ENCODE measurements at regions not wholly inside any gene's neighbourhood (a gene's known extent, or its start where the extent isn't known, plus 50 kb on each side); places are given as distances from the start of the nearest gene placed in this dataset.

GRCh38 chr6:21829126-21829525 is 235.6 kb downstream of the SOX4 start:
- no peak overlapping the region for H4K91ac ChIP-seq (ENCODE audit: low read length)
- no peak overlapping the region for H3K4ac ChIP-seq (ENCODE audit: low read depth in 1 of 2, low read length in 2 of 2)
- no peak overlapping the region for H4K8ac ChIP-seq (ENCODE audit: low read length)
- no peak overlapping the region for H3K4me2 ChIP-seq (ENCODE audit: low read length, poor library complexity, severe bottlenecking)
- H2BK5ac ChIP-seq (ENCODE audit: low read depth, low read length, poor library complexity, severe bottlenecking) = no peak overlapping the region
- 90% methylated on average over 3 of the region's 3 CpGs for WGBS
- no peaks in the 10 kb centered on the region for H3K79me1 ChIP-seq (replicated peaks; ENCODE audit: low read length, poor library complexity, severe bottlenecking)
- H3K18ac ChIP-seq (ENCODE audit: low read depth in 1 of 2, low read length in 2 of 2) = no peak overlapping the region
- H3K4me1 ChIP-seq (ENCODE audit: control insufficient read depth, insufficient read depth, low read depth, low read length) = peaks cover 6% of the 10 kb centered on the region
- H2AFZ ChIP-seq (ENCODE audit: low read depth, low read length) = no peak overlapping the region
- no peak overlapping the region for H3K27ac ChIP-seq (ENCODE audit: low read length, poor library complexity, severe bottlenecking)
- no peak overlapping the region for H3K9ac ChIP-seq (ENCODE audit: low read length)
- H3K4me3 ChIP-seq (ENCODE audit: insufficient read depth in 1 of 2, low read depth in 1 of 2, low read length in 2 of 2) = no peak overlapping the region
- H3K27me3 ChIP-seq (ENCODE audit: control insufficient read depth in 1 of 2, insufficient read depth in 1 of 2, low read length in 2 of 2) = no peaks in the 10 kb centered on the region
- DNase-seq = no peak
- H2AK5ac ChIP-seq (ENCODE audit: low read length, severe bottlenecking) = no peak overlapping the region
- H2BK120ac ChIP-seq (ENCODE audit: low read depth, low read length) = no peak overlapping the region
- no peak overlapping the region for H3K14ac ChIP-seq (ENCODE audit: low read length in 2 of 2)
- H3K36me3 ChIP-seq (ENCODE audit: control insufficient read depth in 1 of 2, insufficient read depth in 2 of 2, low read depth in 1 of 2, low read length in 2 of 2) = no peaks in the 10 kb centered on the region
- H3K23ac ChIP-seq (ENCODE audit: low read length in 2 of 2) = no peak overlapping the region
- H3K9me3 ChIP-seq (ENCODE audit: control insufficient read depth, low read length) = no peaks in the 10 kb centered on the region
- H2BK12ac ChIP-seq (ENCODE audit: low read length in 2 of 2) = no peak overlapping the region
- H2BK15ac ChIP-seq (ENCODE audit: low read depth, poor library complexity, severe bottlenecking) = no peak overlapping the region

GRCh38 chr6:21831521-21832291 is 238.2 kb downstream of the SOX4 start:
- no peak overlapping the region for H2AFZ ChIP-seq (ENCODE audit: low read depth, low read length)
- no peak overlapping the region for H2BK120ac ChIP-seq (ENCODE audit: low read depth, low read length)
- no peak overlapping the region for H3K4ac ChIP-seq (ENCODE audit: low read depth in 1 of 2, low read length in 2 of 2)
- H3K23ac ChIP-seq (ENCODE audit: low read length in 2 of 2) = no peak overlapping the region
- no peaks in the 10 kb centered on the region for H3K27me3 ChIP-seq (ENCODE audit: control insufficient read depth in 1 of 2, insufficient read depth in 1 of 2, low read length in 2 of 2)
- H3K9me3 ChIP-seq (ENCODE audit: control insufficient read depth, low read length) = no peaks in the 10 kb centered on the region
- WGBS = 63% methylated on average over 8 of the region's 8 CpGs
- no peak overlapping the region for H3K4me2 ChIP-seq (ENCODE audit: low read length, poor library complexity, severe bottlenecking)
- H3K18ac ChIP-seq (ENCODE audit: low read depth in 1 of 2, low read length in 2 of 2) = no peak overlapping the region
- no peak overlapping the region for H3K4me3 ChIP-seq (ENCODE audit: insufficient read depth in 1 of 2, low read depth in 1 of 2, low read length in 2 of 2)
- DNase-seq = peak; percentile 33
- no peak overlapping the region for H2AK5ac ChIP-seq (ENCODE audit: low read length, severe bottlenecking)
- no peaks in the 10 kb centered on the region for H3K79me1 ChIP-seq (replicated peaks; ENCODE audit: low read length, poor library complexity, severe bottlenecking)
- no peak overlapping the region for H3K27ac ChIP-seq (ENCODE audit: low read length, poor library complexity, severe bottlenecking)
- H3K14ac ChIP-seq (ENCODE audit: low read length in 2 of 2) = no peak overlapping the region
- no peaks in the 10 kb centered on the region for H3K36me3 ChIP-seq (ENCODE audit: control insufficient read depth in 1 of 2, insufficient read depth in 2 of 2, low read depth in 1 of 2, low read length in 2 of 2)
- H2BK5ac ChIP-seq (ENCODE audit: low read depth, low read length, poor library complexity, severe bottlenecking) = no peak overlapping the region
- H3K9ac ChIP-seq (ENCODE audit: low read length) = no peak overlapping the region
- H4K8ac ChIP-seq (ENCODE audit: low read length) = no peak overlapping the region
- no peaks in the 10 kb centered on the region for H3K4me1 ChIP-seq (ENCODE audit: control insufficient read depth, insufficient read depth, low read depth, low read length)
- H4K91ac ChIP-seq (ENCODE audit: low read length) = no peak overlapping the region
- no peak overlapping the region for H2BK15ac ChIP-seq (ENCODE audit: low read depth, poor library complexity, severe bottlenecking)
- no peak overlapping the region for H2BK12ac ChIP-seq (ENCODE audit: low read length in 2 of 2)

GRCh38 chr6:21836277-21836676 is 242.7 kb downstream of the SOX4 start:
- Histone ChIP-seq H3K9ac (ENCODE audit: low read length) (no peak overlapping the region), H2BK5ac (ENCODE audit: low read depth, low read length, poor library complexity, severe bottlenecking) (no peak overlapping the region), H3K23ac (ENCODE audit: low read length in 2 of 2) (no peak overlapping the region), H4K8ac (ENCODE audit: low read length) (no peak overlapping the region), H2BK12ac (ENCODE audit: low read length in 2 of 2) (no peak overlapping the region), H3K4me1 (ENCODE audit: control insufficient read depth, insufficient read depth, low read depth, low read length) (no peaks in the 10 kb centered on the region), H2AK5ac (ENCODE audit: low read length, severe bottlenecking) (no peak overlapping the region), H3K79me1 (replicated peaks; ENCODE audit: low read length, poor library complexity, severe bottlenecking) (no peaks in the 10 kb centered on the region), H3K27ac (ENCODE audit: low read length, poor library complexity, severe bottlenecking) (no peak overlapping the region), H4K91ac (ENCODE audit: low read length) (no peak overlapping the region), H3K4ac (ENCODE audit: low read depth in 1 of 2, low read length in 2 of 2) (no peak overlapping the region), H3K4me3 (ENCODE audit: insufficient read depth in 1 of 2, low read depth in 1 of 2, low read length in 2 of 2) (no peak overlapping the region), H3K27me3 (ENCODE audit: control insufficient read depth in 1 of 2, insufficient read depth in 1 of 2, low read length in 2 of 2) (no peaks in the 10 kb centered on the region), H2AFZ (ENCODE audit: low read depth, low read length) (no peak overlapping the region), H3K36me3 (ENCODE audit: control insufficient read depth in 1 of 2, insufficient read depth in 2 of 2, low read depth in 1 of 2, low read length in 2 of 2) (no peaks in the 10 kb centered on the region), H3K9me3 (ENCODE audit: control insufficient read depth, low read length) (no peaks in the 10 kb centered on the region), H3K18ac (ENCODE audit: low read depth in 1 of 2, low read length in 2 of 2) (no peak overlapping the region), H3K14ac (ENCODE audit: low read length in 2 of 2) (no peak overlapping the region), H3K4me2 (ENCODE audit: low read length, poor library complexity, severe bottlenecking) (no peak overlapping the region), H2BK120ac (ENCODE audit: low read depth, low read length) (no peak overlapping the region), H2BK15ac (ENCODE audit: low read depth, poor library complexity, severe bottlenecking) (no peak overlapping the region)
- DNase-seq = no peak
- 77% methylated on average over 7 of the region's 7 CpGs for WGBS

GRCh38 chr6:21836772-21837425 is 243.3 kb downstream of the SOX4 start:
- H3K79me1 ChIP-seq (replicated peaks; ENCODE audit: low read length, poor library complexity, severe bottlenecking) = no peaks in the 10 kb centered on the region
- no peak overlapping the region for H3K4ac ChIP-seq (ENCODE audit: low read depth in 1 of 2, low read length in 2 of 2)
- no peak overlapping the region for H2AFZ ChIP-seq (ENCODE audit: low read depth, low read length)
- 55% methylated on average over 4 of the region's 6 CpGs for WGBS
- H2BK5ac ChIP-seq (ENCODE audit: low read depth, low read length, poor library complexity, severe bottlenecking) = no peak overlapping the region
- no peak overlapping the region for H2BK15ac ChIP-seq (ENCODE audit: low read depth, poor library complexity, severe bottlenecking)
- no peaks in the 10 kb centered on the region for H3K27me3 ChIP-seq (ENCODE audit: control insufficient read depth in 1 of 2, insufficient read depth in 1 of 2, low read length in 2 of 2)
- no peak overlapping the region for H4K91ac ChIP-seq (ENCODE audit: low read length)
- no peak overlapping the region for H3K14ac ChIP-seq (ENCODE audit: low read length in 2 of 2)
- no peaks in the 10 kb centered on the region for H3K36me3 ChIP-seq (ENCODE audit: control insufficient read depth in 1 of 2, insufficient read depth in 2 of 2, low read depth in 1 of 2, low read length in 2 of 2)
- no peak for DNase-seq
- no peak overlapping the region for H3K18ac ChIP-seq (ENCODE audit: low read depth in 1 of 2, low read length in 2 of 2)
- H2BK120ac ChIP-seq (ENCODE audit: low read depth, low read length) = no peak overlapping the region
- no peak overlapping the region for H3K23ac ChIP-seq (ENCODE audit: low read length in 2 of 2)
- H4K8ac ChIP-seq (ENCODE audit: low read length) = no peak overlapping the region
- no peaks in the 10 kb centered on the region for H3K4me1 ChIP-seq (ENCODE audit: control insufficient read depth, insufficient read depth, low read depth, low read length)
- H3K9ac ChIP-seq (ENCODE audit: low read length) = no peak overlapping the region
- no peak overlapping the region for H2AK5ac ChIP-seq (ENCODE audit: low read length, severe bottlenecking)
- no peak overlapping the region for H3K4me3 ChIP-seq (ENCODE audit: insufficient read depth in 1 of 2, low read depth in 1 of 2, low read length in 2 of 2)
- no peaks in the 10 kb centered on the region for H3K9me3 ChIP-seq (ENCODE audit: control insufficient read depth, low read length)
- H3K4me2 ChIP-seq (ENCODE audit: low read length, poor library complexity, severe bottlenecking) = no peak overlapping the region
- H3K27ac ChIP-seq (ENCODE audit: low read length, poor library complexity, severe bottlenecking) = no peak overlapping the region
- H2BK12ac ChIP-seq (ENCODE audit: low read length in 2 of 2) = no peak overlapping the region

Measured in mesenchymal stem cell (in vitro differentiated cells and primary cell).